Uterus (tissue), 2 donors: ENCODE measurements at regions not wholly inside any gene's neighbourhood (a gene's known extent, or its start where the extent isn't known, plus 50 kb on each side); places are given as distances from the start of the nearest gene placed in this dataset.

Source experiments
- POLR2A ChIP-seq, 2 donors: fragments of 450-650 bp; IDR thresholded peaks; one replicate each; pipeline ENCODE4 v1.6.1; 2016; ENCODE audit warnings: antibody characterized with exemption in 2 of 2, mild to moderate bottlenecking in 1 of 2, moderate library complexity in 1 of 2
- TF ChIP-seq, protein P1 (sequence below), 4 experiments: fragments of 200-600 bp in 2 of 4; fragments of 450-650 bp in 2 of 4; sonication (generic) in 2 of 4; IDR thresholded peaks; one replicate each; pipeline ENCODE4 v1.5.1; 2016 to 2019; ENCODE audit warnings: antibody characterized with exemption in 4 of 4, mild to moderate bottlenecking in 2 of 4, moderate library complexity in 1 of 4

- TF ChIP-seq, protein P1, sequence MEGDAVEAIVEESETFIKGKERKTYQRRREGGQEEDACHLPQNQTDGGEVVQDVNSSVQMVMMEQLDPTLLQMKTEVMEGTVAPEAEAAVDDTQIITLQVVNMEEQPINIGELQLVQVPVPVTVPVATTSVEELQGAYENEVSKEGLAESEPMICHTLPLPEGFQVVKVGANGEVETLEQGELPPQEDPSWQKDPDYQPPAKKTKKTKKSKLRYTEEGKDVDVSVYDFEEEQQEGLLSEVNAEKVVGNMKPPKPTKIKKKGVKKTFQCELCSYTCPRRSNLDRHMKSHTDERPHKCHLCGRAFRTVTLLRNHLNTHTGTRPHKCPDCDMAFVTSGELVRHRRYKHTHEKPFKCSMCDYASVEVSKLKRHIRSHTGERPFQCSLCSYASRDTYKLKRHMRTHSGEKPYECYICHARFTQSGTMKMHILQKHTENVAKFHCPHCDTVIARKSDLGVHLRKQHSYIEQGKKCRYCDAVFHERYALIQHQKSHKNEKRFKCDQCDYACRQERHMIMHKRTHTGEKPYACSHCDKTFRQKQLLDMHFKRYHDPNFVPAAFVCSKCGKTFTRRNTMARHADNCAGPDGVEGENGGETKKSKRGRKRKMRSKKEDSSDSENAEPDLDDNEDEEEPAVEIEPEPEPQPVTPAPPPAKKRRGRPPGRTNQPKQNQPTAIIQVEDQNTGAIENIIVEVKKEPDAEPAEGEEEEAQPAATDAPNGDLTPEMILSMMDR (IDR thresholded peaks at IDR 0.05) = no peak
- no peak for TF ChIP-seq POLR2A (IDR thresholded peaks at IDR 0.05)
Measured at GRCh38 chr12:92395322-92395721, 249.7 kb upstream of the BTG1 start.
